CD14-positive monocyte (primary cell): ENCODE measurements at regions not wholly inside any gene's neighbourhood (a gene's known extent, or its start where the extent isn't known, plus 50 kb on each side); places are given as distances from the start of the nearest gene placed in this dataset.

Source experiments
- DNase-seq, 3 donors: peaks; one replicate each; pipeline ENCODE4 v3.0.0-alpha.2; 2011 to 2022
- H2AFZ ChIP-seq: 2 replicates; pipeline ENCODE4 v1.6.0; 2012; ENCODE audit warnings: mild to moderate bottlenecking, low read depth, low read length, inconsistent platforms; ENCODE audit not compliant: insufficient read depth, poor library complexity, severe bottlenecking
- H3K27ac ChIP-seq, 2 donors: 1 replicate in 1 of 2; 2 replicates in 1 of 2; pipeline ENCODE4 v1.5.1; 2012 to 2013; ENCODE audit warnings: low read length in 2 of 2, control low read depth in 1 of 2, inconsistent platforms in 1 of 2, low read depth in 1 of 2, mild to moderate bottlenecking in 1 of 2
- H3K27me3 ChIP-seq, 2 donors: one replicate each; pipeline versions ENCODE4 v1.6.0 to v1.6.1; 2011 to 2013; ENCODE audit warnings: low read length in 2 of 2; ENCODE audit not compliant: control insufficient read depth in 2 of 2, insufficient read depth in 2 of 2
- H3K36me3 ChIP-seq, 2 donors: replicated peaks in 1 of 2; 1 replicate in 1 of 2; 2 replicates in 1 of 2; pipeline versions ENCODE4 v1.5.1 to v1.6.1; 2012 to 2013; ENCODE audit warnings: low read length in 2 of 2, control low read depth in 1 of 2, inconsistent platforms in 1 of 2, mild to moderate bottlenecking in 1 of 2; ENCODE audit not compliant: insufficient read depth in 2 of 2, control insufficient read depth in 1 of 2
- H3K4me1 ChIP-seq, 2 donors: 1 replicate in 1 of 2; 2 replicates in 1 of 2; pipeline versions ENCODE4 v1.5.1 to v1.6.1; 2012 to 2013; ENCODE audit warnings: low read length in 2 of 2, control low read depth in 1 of 2, inconsistent platforms in 1 of 2, mild to moderate bottlenecking in 1 of 2, moderate library complexity in 1 of 2; ENCODE audit not compliant: insufficient read depth in 2 of 2, control insufficient read depth in 1 of 2
- H3K4me2 ChIP-seq: replicated peaks from 2 replicates; pipeline ENCODE3; 2012; ENCODE audit warnings: low read length, moderate library complexity, mild to moderate bottlenecking; ENCODE audit not compliant: poor library complexity, severe bottlenecking; ENCODE audit errors: extremely low read depth
- H3K4me3 ChIP-seq, 3 experiments: fragments of 200-600 bp in 1 of 3; sonication (generic) in 1 of 3; replicated peaks in 1 of 3; 1 replicate in 2 of 3; 2 replicates in 1 of 3; pipeline ENCODE4 v1.5.1; 2011 to 2013; ENCODE audit warnings: low read length in 3 of 3, mild to moderate bottlenecking in 3 of 3, control low read depth in 2 of 3, low read depth in 2 of 3, inconsistent platforms in 1 of 3, moderate library complexity in 1 of 3
- H3K79me2 ChIP-seq: 2 replicates; pipeline ENCODE4 v1.6.0; 2012; ENCODE audit warnings: mild to moderate bottlenecking, control low read depth, inconsistent platforms, low read length, moderate library complexity; ENCODE audit not compliant: insufficient read depth
- H3K9ac ChIP-seq: 2 replicates; pipeline ENCODE4 v1.6.0; 2017; ENCODE audit warnings: low read length, mild to moderate bottlenecking; ENCODE audit not compliant: insufficient read depth, poor library complexity, severe bottlenecking
- H3K9me3 ChIP-seq, 2 donors: replicated peaks in 1 of 2; 1 replicate in 1 of 2; 2 replicates in 1 of 2; pipeline versions ENCODE4 v1.5.1 to v1.6.1; 2012 to 2013; ENCODE audit warnings: low read length in 2 of 2, control low read depth in 1 of 2; ENCODE audit not compliant: control insufficient read depth in 1 of 2, insufficient read depth in 1 of 2
- H4K20me1 ChIP-seq: 2 replicates; pipeline ENCODE4 v1.6.0; 2012; ENCODE audit warnings: mild to moderate bottlenecking, low read length, control low read depth, moderate library complexity; ENCODE audit not compliant: insufficient read depth
- H3K27ac Mint-ChIP-seq, 7 donors: one replicate each; pipeline ENCODE4 v1.8.0; 2020; ENCODE audit warnings: mild to moderate bottlenecking in 7 of 7, mixed read lengths in 7 of 7, moderate library complexity in 6 of 7, inconsistent platforms in 2 of 7
- H3K27me3 Mint-ChIP-seq, 3 donors: one replicate each; pipeline ENCODE4 v1.8.0; 2021 to 2022; ENCODE audit warnings: low read depth in 3 of 3, mild to moderate bottlenecking in 3 of 3, mixed read lengths in 3 of 3, moderate library complexity in 3 of 3, inconsistent platforms in 1 of 3
- H3K36me3 Mint-ChIP-seq, 2 donors: one replicate each; pipeline ENCODE4 v1.8.0; 2020; ENCODE audit warnings: mixed read lengths in 2 of 2, inconsistent platforms in 1 of 2, mild to moderate bottlenecking in 1 of 2
- H3K4me1 Mint-ChIP-seq: one replicate; pipeline ENCODE4 v1.8.0; 2020; ENCODE audit warnings: mild to moderate bottlenecking, mixed read lengths
- H3K4me3 Mint-ChIP-seq, 2 donors: one replicate each; pipeline ENCODE4 v1.8.0; 2020; ENCODE audit warnings: mild to moderate bottlenecking in 2 of 2, mixed read lengths in 2 of 2, moderate library complexity in 1 of 2
- H3K9me3 Mint-ChIP-seq, 7 donors: one replicate each; pipeline ENCODE4 v1.8.0; 2020 to 2022; ENCODE audit warnings: mixed read lengths in 7 of 7, mild to moderate bottlenecking in 6 of 7, moderate library complexity in 6 of 7, inconsistent platforms in 2 of 7
- CTCF ChIP-seq: fragments of 200-600 bp; IDR thresholded peaks from one replicate; pipeline ENCODE4 v1.8.0; 2022; ENCODE audit warnings: antibody characterized with exemption, mild to moderate bottlenecking
- WGBS: methylation state at CpG from one replicate; pipeline ENCODE4 v1.1.5; 2013; ENCODE audit warnings: missing lambda C conversion rate; ENCODE audit not compliant: insufficient coverage; 5-methylcytosine and 5-hydroxymethylcytosine counted together
- intact Hi-C, 2 donors: fragments of 100-400 bp; cut with micrococcal nuclease; formaldehyde crosslinking; loops; one replicate each; pipeline versions ENCODE4 v1.15.0 to v1.15.1; 2023

- no peak for DNase-seq
- Histone ChIP-seq H3K27ac (no peak overlapping the region), H3K4me2 (peak overlapping the region; percentile 39), H3K27me3 (no peaks in the 10 kb centered on the region), H3K4me1 (peaks cover 24 to 36% of the 10 kb centered on the region in 2 donors), H4K20me1 (no peaks in the 10 kb centered on the region), H3K4me3 (peak overlapping the region in 1 of 3 experiments; percentile 21), H3K9ac (no peak overlapping the region), H3K36me3 (no peaks in the 10 kb centered on the region), H3K79me2 (no peaks in the 10 kb centered on the region), H3K9me3 (no peaks in the 10 kb centered on the region), H2AFZ (peak overlapping the region; percentile 59)
- peaks cover 50% of the 10 kb centered on the region for H3K4me1 Mint-ChIP-seq
- no peak for TF ChIP-seq CTCF
- peaks cover 2 to 6% (median 2%) of the 10 kb centered on the region in 3 donors for H3K27me3 Mint-ChIP-seq
- peak overlapping the region; percentile 41 to 83 for H3K4me3 Mint-ChIP-seq
- no peak overlapping the region for H3K27ac Mint-ChIP-seq
- no peaks in the 10 kb centered on the region for H3K36me3 Mint-ChIP-seq
- intact Hi-C loops: loop anchor here in 1 of 2 donors (5.0 kb wide), 1 partner anchor 43 kb away; no protein-coding TSS in a partner anchor
- WGBS: 0% methylated on average over 4 of the region's 7 CpGs
- no peaks in the 10 kb centered on the region for H3K9me3 Mint-ChIP-seq
Measured at GRCh38 chr9:750249-750967, 91.1 kb upstream of the DMRT1 start.

- no peaks in the 10 kb centered on the region for H4K20me1 ChIP-seq
- Mint-ChIP-seq H3K9me3 (no peaks in the 10 kb centered on the region), H3K27ac (no peak overlapping the region), H3K4me1 (peaks cover 55% of the 10 kb centered on the region), H3K27me3 (peaks cover 2 to 6% (median 4%) of the 10 kb centered on the region in 3 donors), H3K4me3 (no peak overlapping the region), H3K36me3 (no peaks in the 10 kb centered on the region)
- peaks cover 34 to 46% of the 10 kb centered on the region in 2 donors for H3K4me1 ChIP-seq
- 54% methylated on average over 9 of the region's 14 CpGs for WGBS
- no peak overlapping the region for H3K4me3 ChIP-seq
- H2AFZ ChIP-seq: no peak overlapping the region
- DNase-seq: no peak
- no peak overlapping the region for H3K4me2 ChIP-seq
- H3K36me3 ChIP-seq: no peaks in the 10 kb centered on the region
- H3K9me3 ChIP-seq: no peaks in the 10 kb centered on the region
- H3K79me2 ChIP-seq: no peaks in the 10 kb centered on the region
- H3K27ac ChIP-seq: no peak overlapping the region
- no peak overlapping the region for H3K9ac ChIP-seq
- H3K27me3 ChIP-seq: no peaks in the 10 kb centered on the region
- intact Hi-C loops: loop anchor here in 1 of 2 donors (5.0 kb wide), 1 partner anchor 44 kb away; no protein-coding TSS in a partner anchor
- TF ChIP-seq CTCF: no peak
Measured at GRCh38 chr9:751137-752051, 90.1 kb upstream of the DMRT1 start.
